KMS-11 (cell line): ENCODE measurements at regions not wholly inside any gene's neighbourhood (a gene's known extent, or its start where the extent isn't known, plus 50 kb on each side); places are given as distances from the start of the nearest gene placed in this dataset.

ENCODE experiments used
- H2AFZ ChIP-seq: fragments of 200-600 bp; sonication (generic); 2 replicates; pipeline ENCODE4 v1.6.1; 2016; ENCODE audit warnings: antibody characterized with exemption, mixed run types, low read depth
- H3K27ac ChIP-seq: fragments of 200-600 bp; sonication (generic); 2 replicates; pipeline ENCODE4 v1.6.1; 2016; ENCODE audit warnings: mild to moderate bottlenecking, mixed run types
- H3K27me3 ChIP-seq: fragments of 200-600 bp; sonication (generic); 2 replicates; pipeline ENCODE4 v1.6.1; 2017; ENCODE audit warnings: mild to moderate bottlenecking, low read depth, mixed run types, moderate library complexity; ENCODE audit not compliant: insufficient read depth
- H3K36me3 ChIP-seq: fragments of 200-600 bp; sonication (generic); 2 replicates; pipeline ENCODE4 v1.6.1; 2017; ENCODE audit warnings: mild to moderate bottlenecking, mixed run types; ENCODE audit not compliant: insufficient read depth
- H3K4me1 ChIP-seq: fragments of 200-600 bp; sonication (generic); 2 replicates; pipeline ENCODE4 v1.6.1; 2016; ENCODE audit warnings: mild to moderate bottlenecking, low read depth, mixed run types; ENCODE audit not compliant: poor library complexity, severe bottlenecking
- H3K4me2 ChIP-seq: fragments of 200-600 bp; sonication (generic); 2 replicates; pipeline ENCODE4 v1.7.0; 2016; ENCODE audit warnings: mild to moderate bottlenecking, mixed run types
- H3K4me3 ChIP-seq: fragments of 200-600 bp; sonication (generic); IDR thresholded peaks from 2 replicates; pipeline ENCODE4 v1.6.1; 2017; ENCODE audit warnings: low read depth, low read length, mixed read lengths; ENCODE audit not compliant: insufficient read depth
- H3K79me2 ChIP-seq: fragments of 200-600 bp; sonication (generic); 2 replicates; pipeline ENCODE4 v1.6.1; 2016; ENCODE audit warnings: low read depth, mixed run types; ENCODE audit not compliant: insufficient read depth
- H3K9ac ChIP-seq: fragments of 200-600 bp; sonication (generic); 2 replicates; pipeline ENCODE4 v1.6.1; 2016; ENCODE audit warnings: mild to moderate bottlenecking, mixed run types
- H4K20me1 ChIP-seq: fragments of 200-600 bp; sonication (generic); 2 replicates; pipeline ENCODE4 v1.6.1; 2016; ENCODE audit warnings: mild to moderate bottlenecking, mixed run types; ENCODE audit not compliant: insufficient read depth
- TF ChIP-seq, protein P1 (sequence below): fragments of 200-600 bp; sonication (generic); conservative IDR thresholded peaks from 2 replicates; pipeline ENCODE4 v1.6.1; 2017; ENCODE audit warnings: low read depth, mild to moderate bottlenecking, antibody characterized with exemption, low read length, moderate library complexity, mixed read lengths

DNA sequence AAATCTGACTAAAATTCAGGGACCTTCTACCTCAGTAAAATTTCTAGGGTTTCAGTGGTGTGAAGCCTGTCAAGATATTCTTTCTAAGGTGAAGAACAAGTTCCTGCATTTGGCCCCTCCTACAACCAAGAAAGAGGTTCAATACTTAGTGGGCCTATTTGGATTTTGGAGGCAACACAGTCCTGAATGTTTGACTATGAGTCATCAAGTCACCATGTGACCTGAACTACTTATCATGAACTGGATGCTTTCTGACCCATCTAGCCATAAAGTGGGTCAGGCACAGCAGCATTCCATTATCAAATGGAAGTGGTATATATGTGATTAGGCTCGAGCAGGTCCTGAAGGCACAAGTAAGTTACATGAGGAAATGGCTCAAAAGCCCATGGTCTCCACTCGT, 163.0 kb upstream of the IRS2 start:
- Histone ChIP-seq H3K79me2 (no peaks in the 10 kb centered on the region), H3K36me3 (no peaks in the 10 kb centered on the region), H3K4me2 (no peak overlapping the region), H3K9ac (no peak overlapping the region), H3K27ac (no peak overlapping the region), H3K4me1 (no peaks in the 10 kb centered on the region), H3K27me3 (no peaks in the 10 kb centered on the region), H2AFZ (no peak overlapping the region), H4K20me1 (no peaks in the 10 kb centered on the region), H3K4me3 (no peak overlapping the region)
- TF ChIP-seq, protein P1, sequence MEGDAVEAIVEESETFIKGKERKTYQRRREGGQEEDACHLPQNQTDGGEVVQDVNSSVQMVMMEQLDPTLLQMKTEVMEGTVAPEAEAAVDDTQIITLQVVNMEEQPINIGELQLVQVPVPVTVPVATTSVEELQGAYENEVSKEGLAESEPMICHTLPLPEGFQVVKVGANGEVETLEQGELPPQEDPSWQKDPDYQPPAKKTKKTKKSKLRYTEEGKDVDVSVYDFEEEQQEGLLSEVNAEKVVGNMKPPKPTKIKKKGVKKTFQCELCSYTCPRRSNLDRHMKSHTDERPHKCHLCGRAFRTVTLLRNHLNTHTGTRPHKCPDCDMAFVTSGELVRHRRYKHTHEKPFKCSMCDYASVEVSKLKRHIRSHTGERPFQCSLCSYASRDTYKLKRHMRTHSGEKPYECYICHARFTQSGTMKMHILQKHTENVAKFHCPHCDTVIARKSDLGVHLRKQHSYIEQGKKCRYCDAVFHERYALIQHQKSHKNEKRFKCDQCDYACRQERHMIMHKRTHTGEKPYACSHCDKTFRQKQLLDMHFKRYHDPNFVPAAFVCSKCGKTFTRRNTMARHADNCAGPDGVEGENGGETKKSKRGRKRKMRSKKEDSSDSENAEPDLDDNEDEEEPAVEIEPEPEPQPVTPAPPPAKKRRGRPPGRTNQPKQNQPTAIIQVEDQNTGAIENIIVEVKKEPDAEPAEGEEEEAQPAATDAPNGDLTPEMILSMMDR: no peak

DNA sequence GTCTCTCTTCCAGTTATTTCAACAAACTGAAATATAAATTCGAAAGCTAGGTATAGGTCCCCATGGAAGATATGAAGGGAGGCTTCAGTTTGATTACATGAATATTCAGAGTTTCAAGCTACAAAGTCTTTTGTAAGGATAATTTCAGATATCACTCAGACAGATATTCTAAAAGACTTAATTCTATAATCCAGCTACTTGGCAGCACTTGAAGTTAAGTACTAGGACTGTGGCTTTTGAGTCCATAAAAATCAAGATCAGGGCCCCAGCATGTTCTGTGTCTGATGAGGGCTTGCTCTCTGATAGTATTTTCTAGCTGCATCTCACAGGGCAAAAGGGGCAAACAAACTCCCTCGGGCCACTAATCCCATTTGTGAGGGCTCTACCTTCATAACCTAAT, 160.6 kb upstream of the IRS2 start:
- no peak overlapping the region for H3K9ac ChIP-seq
- no peaks in the 10 kb centered on the region for H4K20me1 ChIP-seq
- H3K36me3 ChIP-seq: no peaks in the 10 kb centered on the region
- no peak overlapping the region for H3K4me3 ChIP-seq
- H2AFZ ChIP-seq: no peak overlapping the region
- H3K27ac ChIP-seq: no peak overlapping the region
- no peaks in the 10 kb centered on the region for H3K4me1 ChIP-seq
- no peak overlapping the region for H3K4me2 ChIP-seq
- TF ChIP-seq, protein P1: no peak
- H3K27me3 ChIP-seq: no peaks in the 10 kb centered on the region
- no peaks in the 10 kb centered on the region for H3K79me2 ChIP-seq

DNA sequence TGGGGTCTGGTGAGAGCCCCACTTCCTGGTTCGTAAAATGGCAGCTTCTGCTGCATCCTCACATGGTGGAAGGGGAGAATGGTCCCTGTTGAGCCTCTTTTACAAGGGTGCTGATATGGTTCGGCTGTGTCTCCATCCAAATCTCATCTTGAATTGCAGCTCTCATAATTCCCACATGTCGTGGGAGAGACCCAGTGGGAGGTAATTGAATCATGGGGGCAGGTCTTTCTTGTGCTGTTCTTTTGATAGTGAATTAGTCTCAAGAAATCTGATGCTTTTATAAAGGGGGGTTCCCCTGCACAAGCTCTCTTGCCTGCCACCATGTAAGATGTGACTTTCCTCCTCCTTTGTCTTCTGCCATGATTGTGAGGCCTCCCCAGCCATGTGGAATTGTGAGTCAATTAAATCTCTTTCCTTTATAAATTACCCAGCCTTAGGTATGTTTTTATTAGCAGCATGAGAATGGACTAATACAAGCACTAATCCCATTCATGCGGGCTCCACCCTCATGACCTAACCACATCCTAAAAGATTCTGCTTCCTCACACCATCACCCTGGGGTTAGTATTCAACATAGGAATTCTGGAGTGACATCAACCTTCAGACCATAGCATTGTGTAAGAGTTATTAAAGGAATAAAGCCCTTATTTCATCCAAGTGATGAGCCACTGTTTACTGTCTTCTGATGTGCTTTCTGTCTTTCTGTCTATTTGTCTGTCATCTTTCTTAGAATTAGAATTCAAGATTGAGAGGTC, 159.0 kb upstream of the IRS2 start:
- no peaks in the 10 kb centered on the region for H3K4me1 ChIP-seq
- H3K27me3 ChIP-seq: no peaks in the 10 kb centered on the region
- no peak overlapping the region for H3K9ac ChIP-seq
- no peak overlapping the region for H2AFZ ChIP-seq
- H4K20me1 ChIP-seq: no peaks in the 10 kb centered on the region
- no peak overlapping the region for H3K27ac ChIP-seq
- no peak overlapping the region for H3K4me3 ChIP-seq
- no peaks in the 10 kb centered on the region for H3K79me2 ChIP-seq
- no peak overlapping the region for H3K4me2 ChIP-seq
- no peaks in the 10 kb centered on the region for H3K36me3 ChIP-seq
- TF ChIP-seq, protein P1: no peak

DNA sequence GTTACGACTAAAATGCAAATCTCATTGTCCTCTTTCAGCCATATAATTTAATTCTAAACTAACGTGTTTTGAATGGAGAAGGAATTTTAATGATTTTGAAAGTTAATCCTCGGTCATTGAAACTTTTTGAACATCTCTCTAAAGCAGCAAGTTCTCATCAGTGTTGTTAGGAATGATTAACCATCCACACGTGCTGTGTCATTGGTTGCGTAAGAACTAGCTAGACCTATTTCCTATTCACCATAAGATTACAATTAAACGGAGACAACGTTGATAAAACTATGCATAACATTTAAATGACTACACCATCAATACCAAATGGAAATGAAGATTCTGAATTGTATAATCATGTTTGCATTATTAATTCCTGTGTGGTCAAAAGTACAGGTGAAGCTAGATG, 155.6 kb upstream of the IRS2 start:
- Histone ChIP-seq H3K27ac (no peak overlapping the region), H3K27me3 (no peaks in the 10 kb centered on the region), H3K79me2 (no peaks in the 10 kb centered on the region), H3K4me2 (no peak overlapping the region), H3K4me1 (no peaks in the 10 kb centered on the region), H2AFZ (no peak overlapping the region), H3K9ac (no peak overlapping the region), H3K36me3 (no peaks in the 10 kb centered on the region), H4K20me1 (no peaks in the 10 kb centered on the region), H3K4me3 (no peak overlapping the region)
- TF ChIP-seq, protein P1: no peak
